Stromal cell of bone marrow (primary cell): ENCODE measurements at regions not wholly inside any gene's neighbourhood (a gene's known extent, or its start where the extent isn't known, plus 50 kb on each side); places are given as distances from the start of the nearest gene placed in this dataset.

Experiments
- DNase-seq: peaks from one replicate; pipeline ENCODE4 v3.0.0-alpha.2; 2012; ENCODE audit warnings: low read depth

DNA sequence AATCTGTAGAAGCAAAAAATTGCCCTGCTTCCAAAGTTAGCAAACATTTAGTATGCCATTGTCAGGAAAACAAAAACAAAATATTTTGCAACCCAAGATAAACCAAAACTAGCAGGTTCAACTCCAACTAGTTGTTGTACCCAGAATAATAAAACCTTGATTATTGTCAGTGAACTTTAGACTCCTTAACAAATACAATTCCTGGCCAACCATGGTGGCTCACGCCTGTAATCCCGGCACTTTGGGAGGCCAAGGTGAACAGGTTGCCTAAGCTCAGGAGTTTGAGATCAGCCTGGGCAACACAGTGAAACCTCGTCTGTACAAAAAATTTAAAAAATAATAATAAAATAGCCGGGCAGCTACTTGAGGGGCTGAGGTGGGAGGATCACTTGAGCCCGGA lies 53.6 kb upstream of the EPCAM start:
- DNase-seq, result no peak

DNA sequence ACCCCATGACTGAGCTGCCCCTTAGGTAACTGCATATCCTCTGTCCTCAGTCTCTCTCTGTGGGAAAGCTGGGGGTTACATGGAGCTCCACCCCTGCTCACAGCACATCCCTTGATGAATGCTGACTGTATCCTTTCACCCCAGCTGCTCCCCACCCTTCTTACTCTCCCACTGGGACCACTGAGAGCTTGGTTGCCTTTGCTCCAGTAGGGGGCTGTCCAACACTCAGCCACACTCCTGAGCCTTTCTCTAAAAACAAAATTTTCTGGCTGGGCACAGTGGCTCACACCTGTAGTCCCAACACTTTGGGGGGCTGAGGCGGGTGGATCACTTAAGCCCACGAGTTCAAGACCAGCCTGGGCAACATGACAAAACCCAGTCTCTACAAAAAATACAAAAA lies 55.4 kb upstream of the EPCAM start:
- no peak for DNase-seq

DNA sequence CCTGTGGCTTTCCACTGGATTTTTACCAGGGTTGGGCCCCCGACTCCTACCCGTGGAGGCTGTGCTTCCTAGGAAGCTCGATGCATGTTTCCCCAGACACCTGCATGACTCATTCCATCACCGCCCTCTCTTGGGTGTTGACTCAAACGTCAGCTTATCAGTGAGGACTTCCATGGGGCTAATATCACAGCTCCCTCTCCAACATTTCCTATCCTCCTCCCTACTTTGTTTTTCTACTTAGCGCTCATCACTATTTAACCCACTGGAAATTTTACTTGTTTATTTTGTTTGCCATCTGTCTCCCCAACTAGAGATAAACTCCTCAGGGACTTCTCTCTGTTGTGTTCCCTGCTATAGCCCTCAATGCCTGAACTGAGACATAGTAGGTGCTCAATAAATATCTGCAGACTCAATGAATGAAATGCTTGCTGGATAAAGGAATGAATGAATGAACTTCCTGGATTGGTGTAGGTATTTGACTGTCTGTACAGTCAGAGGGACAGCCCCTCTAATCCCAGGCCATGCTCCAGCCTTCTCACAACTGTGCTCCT lies 55.9 kb upstream of the EPCAM start:
- DNase-seq, result no peak

DNA sequence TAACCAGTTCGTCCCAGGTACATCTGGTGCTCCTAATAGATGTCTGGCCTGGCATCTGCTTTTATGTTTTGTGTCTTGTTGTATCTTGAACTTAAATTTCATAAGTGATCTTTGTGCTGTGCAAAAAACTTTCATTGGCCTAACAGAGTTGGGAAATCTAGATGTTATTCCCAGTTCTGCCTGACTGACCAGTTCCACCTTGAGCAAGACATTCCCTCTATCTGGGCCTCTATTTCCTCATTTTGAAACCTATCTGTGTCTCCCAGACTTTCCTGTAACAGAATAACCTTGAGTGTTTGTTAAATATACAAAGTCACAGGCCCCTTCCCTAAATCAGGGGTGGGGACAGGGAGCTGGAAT lies 56.6 kb upstream of the EPCAM start:
- no peak for DNase-seq

DNA sequence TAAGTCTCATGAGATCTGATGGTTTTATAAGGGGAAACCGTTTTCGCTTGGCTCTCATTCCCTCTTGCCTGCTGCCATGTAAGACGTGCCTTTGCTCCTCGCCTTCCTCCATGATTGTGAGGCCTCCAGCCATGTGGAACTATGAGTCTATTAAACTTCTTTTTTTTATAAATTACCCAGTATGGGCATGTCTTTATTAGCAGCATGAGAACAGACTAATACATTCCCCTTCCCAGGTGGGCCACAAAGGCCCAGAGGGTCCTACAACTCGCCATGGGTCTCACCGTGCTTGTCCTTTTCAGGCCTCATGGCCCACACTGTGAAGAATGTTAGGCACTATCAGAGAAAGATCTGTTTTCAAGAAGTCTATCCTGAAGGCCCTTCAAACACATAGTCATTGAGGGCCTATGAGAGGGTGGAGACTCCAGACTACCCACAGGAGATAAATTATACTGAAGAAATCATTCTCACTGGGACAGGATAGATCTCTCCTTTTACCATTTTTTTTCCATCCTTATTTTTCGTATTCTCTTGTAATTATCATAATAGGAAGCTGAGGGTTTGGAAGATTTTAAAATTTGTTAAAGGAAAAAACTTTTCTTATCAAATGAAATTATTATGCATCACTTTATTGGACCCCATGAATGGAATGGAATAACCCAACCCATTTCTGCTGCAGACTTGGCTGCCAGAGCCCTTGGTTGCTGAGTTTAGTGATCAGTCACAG lies 57.2 kb upstream of the EPCAM start:
- DNase-seq, result no peak

DNA sequence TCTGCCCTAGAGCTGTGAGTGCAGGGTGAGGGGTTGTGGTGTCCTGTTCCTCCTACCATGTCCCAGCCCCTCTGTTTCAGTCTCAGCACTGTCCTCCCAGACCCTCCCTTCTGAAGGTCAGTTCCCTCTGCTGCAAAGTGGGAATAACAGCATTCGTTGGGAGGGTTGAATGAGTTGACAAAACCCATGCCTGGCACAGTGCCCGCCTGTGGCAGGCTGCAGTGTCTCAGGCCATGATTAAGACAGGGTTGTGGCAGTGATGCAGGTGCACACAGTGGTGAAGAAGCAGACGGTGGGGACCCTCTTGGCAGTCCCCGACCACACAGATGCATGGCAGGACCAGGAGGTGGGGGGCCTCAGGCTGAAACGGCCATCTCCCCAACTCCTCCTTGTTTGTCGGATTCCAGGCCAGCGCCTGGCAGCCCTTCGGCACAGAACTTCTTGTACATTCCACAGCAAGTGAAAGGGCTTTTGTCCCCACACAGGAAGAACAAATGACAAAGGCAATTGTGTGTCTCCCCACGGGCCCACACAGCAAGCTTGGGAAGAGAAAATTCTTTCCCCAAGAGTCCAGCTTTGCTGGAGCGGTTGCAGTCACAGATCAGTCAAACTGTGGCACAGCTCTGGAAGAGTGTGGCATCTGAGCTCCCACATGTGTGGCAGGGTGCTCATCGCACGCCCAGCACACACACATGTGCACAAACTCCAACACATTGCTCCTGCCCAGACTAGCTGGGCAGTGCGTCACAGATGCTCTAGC lies 58.1 kb upstream of the EPCAM start:
- DNase-seq, result no peak

DNA sequence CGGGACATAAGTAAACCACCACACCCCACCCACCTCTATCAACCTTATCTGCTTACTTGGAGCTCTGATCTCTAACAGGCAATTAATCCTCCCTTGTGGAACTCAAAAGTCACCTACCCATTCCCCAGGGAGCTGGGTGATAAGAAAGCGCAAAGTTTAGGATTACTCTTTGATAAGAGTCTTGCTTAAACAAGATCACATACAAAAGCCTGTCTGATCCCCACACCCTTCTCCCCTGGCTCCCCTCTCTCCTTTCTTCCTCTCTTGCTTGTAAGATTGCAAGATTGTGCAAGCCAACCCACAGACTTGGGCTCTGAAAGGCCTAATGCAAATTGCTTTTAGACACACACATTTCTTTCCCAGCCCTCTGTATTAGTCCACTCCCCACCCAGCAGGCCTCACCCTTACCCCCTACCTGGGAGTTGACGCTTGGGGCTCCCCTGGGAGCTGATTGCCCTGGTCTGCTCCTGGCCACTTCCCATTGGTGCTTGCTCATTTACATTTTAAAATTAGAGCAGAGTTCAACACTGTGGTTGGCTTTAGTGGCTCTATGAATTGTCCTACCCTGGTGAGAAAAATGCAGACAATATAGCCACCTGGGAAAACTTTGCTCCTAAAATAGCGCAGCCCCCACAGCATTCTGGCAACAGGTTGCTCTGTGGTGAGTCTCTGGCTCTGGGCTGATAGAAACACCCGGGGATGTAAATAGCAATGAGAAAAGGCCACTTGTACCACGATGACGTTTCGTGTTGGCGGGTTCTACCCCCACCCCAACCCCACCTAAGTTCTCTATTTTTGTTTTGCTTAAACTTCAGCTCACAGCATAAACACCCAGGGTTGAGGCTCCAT lies 58.9 kb upstream of the EPCAM start:
- DNase-seq, result no peak

DNA sequence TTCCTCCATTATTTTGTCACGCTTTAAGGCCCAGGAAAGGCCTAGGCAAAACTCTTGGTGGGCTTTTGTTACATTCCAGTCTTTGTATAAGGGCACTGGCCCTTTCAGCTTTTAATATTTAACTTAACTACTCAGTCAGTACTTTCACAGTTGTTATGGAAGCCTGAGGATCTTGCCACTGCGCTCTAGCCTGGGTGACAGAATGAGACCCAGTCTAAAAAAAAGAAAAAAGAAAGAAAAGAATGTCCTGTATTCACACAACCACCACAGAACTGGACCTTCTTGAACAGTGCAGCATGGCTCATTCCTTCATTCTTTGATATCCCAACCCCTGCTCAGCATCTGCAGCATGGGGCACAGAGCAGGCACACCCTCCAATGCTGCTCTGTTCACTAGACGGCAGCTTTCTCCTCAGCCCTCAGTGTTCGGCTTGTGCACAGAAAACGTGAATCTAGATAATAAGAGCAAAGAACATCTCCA lies 59.6 kb upstream of the EPCAM start:
- no peak for DNase-seq

DNA sequence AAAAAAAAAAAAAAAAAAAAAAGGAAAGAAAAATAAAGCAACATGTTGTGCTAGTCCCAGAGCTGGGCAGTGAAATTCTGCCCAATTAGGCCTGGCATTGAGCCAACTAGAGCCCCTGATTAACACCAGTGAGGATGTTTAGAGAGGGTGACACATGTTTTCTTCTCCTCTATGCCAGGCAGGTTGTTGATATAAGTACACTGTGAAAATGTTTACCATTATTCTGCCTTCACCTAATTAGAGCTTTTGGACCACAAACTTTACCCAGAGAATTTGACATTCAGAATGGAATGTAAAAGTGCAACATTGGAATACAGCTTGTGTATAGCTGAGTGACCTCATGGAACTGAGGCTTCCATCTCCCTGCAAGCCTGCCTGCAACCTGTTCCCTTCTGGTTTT lies 62.0 kb upstream of the EPCAM start:
- no peak for DNase-seq

DNA sequence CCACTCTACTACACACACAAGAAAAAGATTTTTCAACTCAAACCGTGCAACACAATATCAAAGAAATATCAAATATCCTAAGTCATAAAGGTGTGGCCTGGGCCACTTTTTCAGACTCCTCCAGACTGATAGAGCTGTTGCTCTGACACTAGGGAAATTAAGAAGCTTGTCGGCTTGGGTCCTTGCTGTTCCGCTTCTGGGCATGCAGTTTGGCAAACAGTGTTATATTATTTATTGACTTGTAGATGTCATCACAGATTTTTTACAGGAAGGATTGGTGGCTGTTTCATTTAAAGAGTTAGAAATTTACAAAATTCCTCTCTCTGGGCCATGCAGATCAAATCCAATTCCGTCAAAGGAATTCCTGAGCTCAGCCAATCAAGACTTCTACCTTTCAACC lies 64.5 kb upstream of the EPCAM start:
- DNase-seq, result no peak

DNA sequence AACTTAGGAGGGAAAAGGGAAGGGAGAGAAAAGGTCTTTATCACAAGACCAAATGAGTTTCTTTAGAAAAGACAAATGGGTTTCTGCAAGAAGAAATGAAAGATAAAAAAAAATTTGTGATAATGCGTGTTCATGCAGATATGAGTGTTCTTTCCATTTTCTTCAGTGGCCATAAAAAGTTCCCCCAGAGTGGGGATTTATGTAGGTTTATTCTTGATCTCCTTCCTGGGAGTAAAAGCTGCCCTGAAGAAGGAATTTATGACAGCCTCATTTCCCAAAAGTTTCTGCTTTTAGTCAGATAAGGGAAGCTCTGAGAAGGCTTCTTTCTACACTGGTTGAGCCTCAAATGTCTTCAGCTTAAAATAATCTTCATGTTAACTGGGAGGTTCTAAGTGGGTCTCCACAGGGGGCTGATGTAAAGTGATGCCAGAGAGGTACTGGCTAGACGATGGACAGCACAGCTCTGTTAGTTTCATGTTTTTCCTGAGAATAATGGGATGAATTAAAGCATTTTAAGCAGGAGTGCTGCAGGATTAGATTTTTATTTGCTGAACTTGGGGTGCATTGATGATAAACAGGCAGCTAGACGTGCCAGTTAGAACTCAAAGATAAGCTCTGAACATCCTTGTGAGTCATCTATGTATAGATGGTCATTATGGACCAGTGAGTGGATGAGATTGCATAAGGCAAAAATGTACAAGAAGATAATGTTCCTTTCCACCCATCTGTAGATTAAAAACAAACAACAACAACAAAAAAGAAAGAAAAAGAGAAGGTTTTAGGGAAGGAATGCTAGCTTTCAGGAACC lies 65.6 kb upstream of the EPCAM start:
- DNase-seq, result no peak

DNA sequence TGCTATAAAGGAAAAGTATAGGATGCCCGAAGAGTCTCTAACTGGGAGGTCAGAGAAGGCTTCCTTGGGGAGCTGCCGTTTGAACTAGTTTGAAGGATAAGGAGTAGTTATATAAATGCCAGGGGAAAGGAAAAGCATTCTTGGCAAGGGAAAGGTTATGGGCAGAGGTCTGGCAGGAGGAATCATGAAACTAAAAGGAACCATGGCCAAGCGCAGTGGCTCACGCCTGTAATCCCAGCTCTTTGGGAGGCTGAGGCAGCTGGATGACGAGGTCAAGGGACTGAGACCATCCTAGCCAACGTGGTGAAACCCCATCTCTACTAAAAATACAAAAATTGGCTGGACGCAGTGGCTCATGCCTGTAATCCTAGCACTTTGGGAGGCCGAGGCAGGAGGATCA lies 66.8 kb upstream of the EPCAM start:
- DNase-seq, result no peak

DNA sequence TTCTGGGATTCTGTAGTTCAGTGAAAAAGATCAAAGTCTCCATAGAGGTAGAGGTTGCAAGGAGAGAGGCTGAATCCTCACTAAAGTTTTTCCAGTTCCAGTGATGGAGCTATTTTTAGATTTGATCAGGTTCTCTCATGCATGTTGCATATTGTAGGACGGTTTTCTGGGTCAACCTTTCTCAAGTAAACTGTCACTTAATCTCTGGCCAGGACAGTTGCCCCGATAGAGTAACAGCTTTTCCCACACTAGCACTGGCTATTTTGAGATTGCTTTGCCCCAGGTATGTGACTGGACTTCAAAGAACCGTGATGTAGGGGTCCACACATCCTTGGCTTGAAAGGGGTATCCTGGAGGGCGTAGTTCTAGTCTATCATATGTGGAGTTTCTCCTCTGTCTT lies 67.4 kb upstream of the EPCAM start:
- no peak for DNase-seq

DNA sequence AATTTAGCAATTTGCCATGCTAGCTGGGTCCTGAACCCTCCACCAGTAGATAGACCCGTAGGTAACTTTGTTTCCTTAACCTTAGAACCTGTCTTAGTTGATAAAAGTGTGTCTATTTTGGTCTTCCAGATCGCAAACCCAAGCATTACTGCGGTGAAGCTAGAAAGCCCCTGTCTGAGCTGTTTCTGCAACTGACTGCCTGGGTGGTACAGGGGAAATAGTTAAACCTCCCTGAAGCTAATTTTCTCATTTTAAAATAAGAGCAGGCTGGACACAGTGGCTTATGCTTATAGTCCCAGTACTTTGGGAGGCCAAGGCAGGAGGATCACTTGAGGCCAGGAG lies 67.9 kb upstream of the EPCAM start:
- DNase-seq, result no peak

DNA sequence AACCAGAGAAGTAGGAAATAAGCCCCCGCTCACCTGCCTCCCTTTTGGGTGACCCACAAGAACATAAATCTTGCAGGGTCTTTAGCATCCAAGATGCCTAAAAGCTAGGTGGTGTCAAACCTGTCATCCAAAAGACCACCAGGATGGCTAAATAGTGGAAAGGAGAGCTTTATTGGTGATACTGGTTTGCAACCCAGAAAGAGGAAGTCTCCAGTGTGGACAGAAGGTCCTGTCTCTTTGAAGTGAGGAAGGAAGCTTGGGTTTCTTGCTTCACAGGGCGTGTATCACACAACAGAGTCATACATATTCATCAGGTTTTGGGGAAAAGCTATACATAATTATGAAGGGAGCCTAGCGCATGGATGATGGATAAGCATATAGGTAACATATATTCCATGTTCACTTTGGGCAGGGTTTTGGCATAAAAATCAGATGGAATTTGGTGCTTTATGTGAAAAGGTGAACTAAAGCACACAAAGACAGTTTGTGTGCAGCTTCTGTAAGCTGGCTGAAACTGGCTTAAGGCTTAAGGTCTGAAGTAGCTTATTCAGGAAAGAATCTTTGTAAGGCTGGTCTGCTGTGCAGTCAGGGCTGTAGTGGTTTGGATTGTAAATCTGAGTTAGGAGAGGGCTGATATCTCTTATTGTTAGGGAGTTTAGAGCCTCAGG lies 68.4 kb upstream of the EPCAM start:
- DNase-seq, result no peak

DNA sequence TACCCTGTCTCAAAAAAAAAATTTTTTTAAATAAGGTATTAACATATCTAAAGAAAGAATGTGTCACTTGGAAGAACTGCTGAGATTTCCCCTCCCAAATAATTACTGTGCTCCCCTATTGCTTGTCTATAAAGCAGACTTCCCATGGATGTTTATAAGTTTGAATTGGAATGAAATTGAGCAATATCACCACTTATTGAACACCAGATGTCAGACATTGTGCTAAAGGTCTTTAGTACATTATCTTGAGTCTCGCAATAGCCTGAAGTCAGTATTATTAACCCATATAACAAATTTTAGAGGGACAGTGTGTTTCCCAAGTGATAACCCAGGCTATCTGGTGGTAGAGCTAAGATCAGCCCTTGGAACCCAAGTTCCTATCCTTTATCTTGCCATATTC lies 69.0 kb upstream of the EPCAM start:
- no peak for DNase-seq

DNA sequence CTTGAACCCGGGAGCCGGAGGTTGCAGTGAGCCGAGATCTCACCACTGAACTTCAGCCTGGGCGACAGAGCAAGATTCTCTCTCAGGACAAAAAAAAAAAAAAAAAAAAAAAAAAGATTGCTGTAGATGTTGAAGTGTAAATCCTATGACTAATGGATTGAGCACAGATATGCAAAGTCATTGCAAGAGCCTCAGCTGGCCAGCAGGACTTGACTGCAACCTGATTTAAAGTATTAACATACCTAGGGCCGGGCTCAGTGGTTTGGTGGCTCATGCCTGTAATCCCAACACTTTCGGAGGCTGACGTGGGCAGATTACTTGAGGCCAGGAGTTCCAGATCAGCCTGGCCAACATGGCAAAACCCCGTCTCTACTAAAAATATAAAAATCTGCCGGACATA lies 69.6 kb upstream of the EPCAM start:
- DNase-seq, result peak; percentile 54

DNA sequence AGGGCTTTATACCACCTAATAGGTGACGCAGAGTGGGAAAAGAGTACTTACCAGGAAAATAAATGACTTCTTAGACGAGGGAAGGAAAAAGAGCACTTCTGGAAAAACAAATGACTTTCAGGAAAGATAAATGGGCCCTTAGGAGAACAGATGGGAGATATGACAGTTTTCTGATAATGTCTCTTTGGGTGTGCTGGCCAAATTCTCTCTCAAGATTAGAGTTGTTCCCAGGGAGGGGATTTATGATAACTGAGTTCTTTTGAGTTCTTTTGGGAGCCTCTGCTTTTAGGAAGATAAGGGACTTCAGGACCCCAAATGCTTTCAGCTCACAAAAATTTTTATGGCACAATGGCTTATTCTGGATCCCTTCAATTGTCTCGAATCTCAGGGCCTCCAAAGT lies 70.3 kb upstream of the EPCAM start:
- DNase-seq, result no peak

DNA sequence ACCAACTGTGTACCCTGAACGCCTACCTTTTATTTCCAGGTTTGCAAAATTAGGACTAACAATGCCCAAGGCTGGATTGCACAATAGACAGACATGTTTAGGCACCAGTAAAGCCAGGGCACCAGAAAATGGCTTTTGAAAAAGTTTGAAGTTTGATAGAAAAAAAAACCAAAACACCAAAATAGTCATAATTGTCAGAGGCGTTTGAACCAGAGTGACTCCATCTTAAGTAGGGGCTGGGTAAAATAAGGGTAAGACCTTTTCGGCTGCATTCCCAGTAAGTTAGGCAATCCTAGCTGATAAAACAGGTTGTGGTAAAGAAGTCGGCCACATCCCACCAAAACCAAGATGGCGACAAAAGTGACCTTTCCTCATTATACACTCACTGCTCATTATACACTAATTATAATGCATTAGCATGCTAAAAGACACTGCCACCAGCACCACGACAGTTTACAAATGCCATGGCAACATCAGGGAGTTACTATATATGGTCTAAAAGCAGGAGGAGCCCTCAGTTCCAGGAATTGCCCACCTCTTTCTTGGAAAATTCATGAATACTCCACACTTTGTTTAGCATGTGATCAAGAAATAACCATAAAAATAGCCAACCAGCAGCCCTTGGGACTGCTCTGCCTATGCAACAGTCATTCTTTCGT lies 71.2 kb upstream of the EPCAM start:
- peak; percentile 55 for DNase-seq

DNA sequence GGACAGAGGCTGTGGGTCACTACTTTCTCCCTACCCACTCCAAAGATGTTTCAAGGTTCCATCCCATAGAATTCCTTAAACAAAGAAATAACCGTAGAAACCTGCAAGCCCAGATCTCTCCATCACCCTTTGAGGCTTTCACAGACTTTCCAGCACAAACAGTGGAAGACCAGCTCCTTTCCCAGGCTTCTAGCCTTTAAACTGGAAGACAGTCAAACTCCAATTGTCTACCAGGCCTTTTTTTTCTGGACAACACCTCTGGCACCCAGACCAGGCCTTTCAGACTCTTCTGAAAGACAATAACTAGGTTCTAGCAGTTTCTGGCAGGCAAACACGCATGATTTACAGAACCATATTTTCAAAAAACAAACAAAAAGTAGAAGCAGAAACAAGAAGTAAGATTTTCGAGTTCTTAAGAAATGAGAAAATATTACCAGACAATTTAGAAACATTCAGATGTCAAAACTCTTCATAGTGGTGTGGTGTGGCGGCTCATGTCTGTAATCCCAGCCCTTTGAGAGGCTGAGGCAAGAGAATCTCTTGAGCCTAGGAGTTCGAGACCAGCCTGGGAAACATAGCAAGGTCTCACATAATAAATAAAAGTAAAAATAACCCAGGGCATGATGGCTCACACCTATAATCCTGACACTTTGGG lies 73.0 kb upstream of the EPCAM start:
- no peak for DNase-seq
